Stomach (tissue), 8 donors: ENCODE measurements at regions not wholly inside any gene's neighbourhood (a gene's known extent, or its start where the extent isn't known, plus 50 kb on each side); places are given as distances from the start of the nearest gene placed in this dataset.
"Not testable (repeated sequence)": the region's sequence is repeated elsewhere in the genome, so short reads cannot be mapped to it uniquely, and the experiment has no call there.

Experiments
- DNase-seq, 2 donors: peaks; one replicate each; pipeline versions ENCODE4 v3.0.0 to v3.0.0-alpha.2; 2013 to 2019
- H3K27ac ChIP-seq, 5 donors: fragments of 200-600 bp in 4 of 5; sonication (generic) in 4 of 5; one replicate each; pipeline ENCODE4 v1.5.1; 2013 to 2019; ENCODE audit warnings: mild to moderate bottlenecking in 1 of 5, moderate library complexity in 1 of 5
- H3K27me3 ChIP-seq, 3 donors: fragments of 200-600 bp; sonication (generic); one replicate each; pipeline ENCODE4 v1.5.1; 2017 to 2019; ENCODE audit warnings: mixed run types in 1 of 3
- H3K36me3 ChIP-seq, 4 donors: fragments of 200-600 bp; sonication (generic); 1 replicate in 3 of 4; 2 replicates in 1 of 4; pipeline ENCODE4 v1.5.1; 2016 to 2019
- H3K4me1 ChIP-seq, 4 donors: fragments of 200-600 bp; sonication (generic); one replicate each; pipeline ENCODE4 v1.5.1; 2016 to 2019
- H3K4me3 ChIP-seq, 4 donors: fragments of 200-600 bp; sonication (generic) in 3 of 4; one replicate each; pipeline ENCODE4 v1.5.1; 2016 to 2019; ENCODE audit warnings: mild to moderate bottlenecking in 1 of 4
- H3K9me3 ChIP-seq, 4 donors: fragments of 200-600 bp; sonication (generic); one replicate each; pipeline ENCODE4 v1.5.1; 2016 to 2019
- EP300 ChIP-seq: sonication (generic); formaldehyde crosslinking; IDR thresholded peaks from one replicate; pipeline ENCODE4 v1.6.1; 2017; ENCODE audit warnings: antibody characterized with exemption
- POLR2A ChIP-seq, 4 donors: fragments of 450-650 bp; IDR thresholded peaks; one replicate each; pipeline ENCODE4 v1.6.1; 2016; ENCODE audit warnings: antibody characterized with exemption in 4 of 4, control low read depth in 2 of 4, mild to moderate bottlenecking in 1 of 4, moderate library complexity in 1 of 4
- POLR2AphosphoS5 ChIP-seq, 3 donors: sonication (generic); formaldehyde crosslinking; IDR thresholded peaks; one replicate each; pipeline ENCODE4 v1.6.1; 2016; ENCODE audit warnings: antibody characterized with exemption in 3 of 3
- WGBS, 5 donors: extraction: QIAGEN DNeasy Blood & Tissue Kit in 3 of 5; methylation state at CpG; one replicate each; pipeline versions ENCODE4 v1.1.5 to v1.1.7; 2013 to 2018; 5-methylcytosine and 5-hydroxymethylcytosine counted together
- intact Hi-C: fragments of 100-400 bp; cut with DNase I; formaldehyde crosslinking; loops from one replicate; pipeline ENCODE4 v1.15.1; 2023; ENCODE audit warnings: low total_unique reads
- TF ChIP-seq, protein P1 (sequence below), 7 experiments: fragments of 450-650 bp in 4 of 7; fragments of 200-600 bp in 3 of 7; sonication (generic) in 3 of 7; IDR thresholded peaks; one replicate each; pipeline ENCODE4 v1.5.1; 2016 to 2019; ENCODE audit warnings: antibody characterized with exemption in 7 of 7, control low read depth in 2 of 7, mild to moderate bottlenecking in 1 of 7
- donor health status: healthy with polysubstance abuse.
- donor health status: Bipolar disorder and iron deficiency.
- donor health status: healthy.

DNA sequence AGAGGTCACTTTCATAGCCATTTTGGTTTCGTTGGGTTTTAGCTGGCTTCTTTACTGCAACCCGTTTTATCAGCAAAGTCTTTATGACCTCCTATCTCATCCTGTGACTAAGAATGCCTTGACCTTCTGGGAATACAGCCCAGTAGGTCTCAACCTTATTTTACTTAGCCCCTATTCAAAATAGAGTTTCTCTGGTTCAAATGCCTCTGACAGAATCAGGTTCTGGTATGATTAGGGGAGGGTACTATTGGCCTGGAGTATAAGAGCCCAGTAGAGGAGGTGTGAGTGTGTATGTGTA, 95.4 kb upstream of the RAB40AL start:
- intact Hi-C loops, result no loop called here
- WGBS, 5 donors, result 27 to 77% (median 51%) methylated on average over 1 to 2 of the region's 2 CpGs
- Histone ChIP-seq H3K9me3 (no peaks in the 10 kb centered on the region), H3K4me3 (no peak overlapping the region), H3K27me3 (no peaks in the 10 kb centered on the region), H3K36me3 (peaks cover 0 to 14% (median 2%) of the 10 kb centered on the region in 4 donors), H3K4me1 (no peaks in the 10 kb centered on the region), H3K27ac (no peak overlapping the region)
- TF ChIP-seq EP300 (no peak), POLR2A (IDR thresholded peaks at IDR 0.05) (no peak), POLR2AphosphoS5 (IDR thresholded peaks at IDR 0.05) (no peak)
- TF ChIP-seq, protein P1, sequence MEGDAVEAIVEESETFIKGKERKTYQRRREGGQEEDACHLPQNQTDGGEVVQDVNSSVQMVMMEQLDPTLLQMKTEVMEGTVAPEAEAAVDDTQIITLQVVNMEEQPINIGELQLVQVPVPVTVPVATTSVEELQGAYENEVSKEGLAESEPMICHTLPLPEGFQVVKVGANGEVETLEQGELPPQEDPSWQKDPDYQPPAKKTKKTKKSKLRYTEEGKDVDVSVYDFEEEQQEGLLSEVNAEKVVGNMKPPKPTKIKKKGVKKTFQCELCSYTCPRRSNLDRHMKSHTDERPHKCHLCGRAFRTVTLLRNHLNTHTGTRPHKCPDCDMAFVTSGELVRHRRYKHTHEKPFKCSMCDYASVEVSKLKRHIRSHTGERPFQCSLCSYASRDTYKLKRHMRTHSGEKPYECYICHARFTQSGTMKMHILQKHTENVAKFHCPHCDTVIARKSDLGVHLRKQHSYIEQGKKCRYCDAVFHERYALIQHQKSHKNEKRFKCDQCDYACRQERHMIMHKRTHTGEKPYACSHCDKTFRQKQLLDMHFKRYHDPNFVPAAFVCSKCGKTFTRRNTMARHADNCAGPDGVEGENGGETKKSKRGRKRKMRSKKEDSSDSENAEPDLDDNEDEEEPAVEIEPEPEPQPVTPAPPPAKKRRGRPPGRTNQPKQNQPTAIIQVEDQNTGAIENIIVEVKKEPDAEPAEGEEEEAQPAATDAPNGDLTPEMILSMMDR (IDR thresholded peaks at IDR 0.05), result no peak
- DNase-seq, result no peak

DNA sequence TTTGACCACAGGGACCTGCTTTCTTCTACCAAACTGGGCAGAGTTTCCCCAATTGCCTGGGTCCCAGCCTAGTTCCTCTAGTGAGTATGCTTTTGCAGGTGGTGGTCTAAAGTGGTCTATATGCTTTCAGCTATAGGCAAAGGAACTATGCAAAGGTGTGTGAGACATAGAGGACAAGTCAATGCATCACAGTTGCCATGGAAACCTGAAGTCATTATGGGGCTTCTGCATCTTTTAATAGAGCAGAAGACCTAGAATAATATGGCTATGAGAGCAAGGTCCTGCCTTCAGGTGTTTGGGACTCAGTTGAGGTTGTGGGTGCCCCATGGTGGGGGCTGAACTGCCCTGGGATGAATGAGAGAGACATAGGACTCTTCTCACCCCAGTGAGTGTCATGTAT, 92.1 kb upstream of the RAB40AL start:
- Histone ChIP-seq H3K27me3 (no peaks in the 10 kb centered on the region), H3K27ac (no peak overlapping the region), H3K9me3 (no peaks in the 10 kb centered on the region), H3K4me1 (no peaks in the 10 kb centered on the region), H3K36me3 (peaks cover 0 to 11% (median 2%) of the 10 kb centered on the region in 4 donors), H3K4me3 (no peak overlapping the region)
- DNase-seq, result no peak
- intact Hi-C loops, result no loop called here
- TF ChIP-seq POLR2AphosphoS5 (IDR thresholded peaks at IDR 0.05) (no peak), EP300 (no peak), POLR2A (IDR thresholded peaks at IDR 0.05) (no peak)
- TF ChIP-seq, protein P1 (IDR thresholded peaks at IDR 0.05), result no peak

DNA sequence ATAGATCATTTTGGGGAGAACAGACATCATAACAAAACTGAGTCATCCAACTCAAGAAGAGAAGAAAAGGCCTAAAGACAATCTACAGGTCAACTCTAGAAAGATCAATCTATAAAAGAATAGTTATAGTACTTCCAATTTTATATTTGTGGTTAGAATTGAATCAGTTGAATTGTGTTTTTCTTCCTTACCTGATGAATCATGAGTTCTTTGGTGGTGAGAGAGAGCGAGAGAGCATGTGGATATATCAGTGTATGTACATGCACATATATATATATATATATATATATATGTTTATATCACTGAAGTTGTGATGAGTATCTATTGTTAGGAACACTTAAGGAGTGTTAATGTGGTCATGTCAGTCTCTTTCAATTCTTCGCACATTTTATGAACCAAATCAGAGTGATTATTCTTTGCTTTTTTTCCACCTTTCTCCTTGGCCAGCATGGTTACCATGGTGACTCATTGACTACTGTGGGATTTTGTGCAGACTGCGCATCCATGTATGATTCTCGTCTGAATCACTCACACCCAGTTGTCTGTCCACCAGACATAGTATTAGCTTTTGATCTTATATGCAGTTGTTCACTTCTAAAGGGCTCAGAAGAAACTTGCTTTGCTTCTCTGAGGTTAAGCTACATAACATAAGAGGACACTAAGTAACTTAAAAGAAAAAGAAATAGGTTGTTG, 90.4 kb upstream of the RAB40AL start:
- Histone ChIP-seq H3K27ac (no peak overlapping the region), H3K9me3 (no peaks in the 10 kb centered on the region), H3K36me3 (peaks cover 0 to 11% (median 2%) of the 10 kb centered on the region in 4 donors), H3K4me1 (no peaks in the 10 kb centered on the region), H3K4me3 (no peak overlapping the region), H3K27me3 (no peaks in the 10 kb centered on the region)
- intact Hi-C loops, result no loop called here
- 87 to 98% (median 93%) methylated on average over 4 of the region's 4 CpGs for WGBS, 5 donors
- TF ChIP-seq POLR2AphosphoS5 (IDR thresholded peaks at IDR 0.05) (no peak), POLR2A (IDR thresholded peaks at IDR 0.05) (no peak), EP300 (no peak)
- TF ChIP-seq, protein P1 (IDR thresholded peaks at IDR 0.05), result no peak
- DNase-seq, result no peak

DNA sequence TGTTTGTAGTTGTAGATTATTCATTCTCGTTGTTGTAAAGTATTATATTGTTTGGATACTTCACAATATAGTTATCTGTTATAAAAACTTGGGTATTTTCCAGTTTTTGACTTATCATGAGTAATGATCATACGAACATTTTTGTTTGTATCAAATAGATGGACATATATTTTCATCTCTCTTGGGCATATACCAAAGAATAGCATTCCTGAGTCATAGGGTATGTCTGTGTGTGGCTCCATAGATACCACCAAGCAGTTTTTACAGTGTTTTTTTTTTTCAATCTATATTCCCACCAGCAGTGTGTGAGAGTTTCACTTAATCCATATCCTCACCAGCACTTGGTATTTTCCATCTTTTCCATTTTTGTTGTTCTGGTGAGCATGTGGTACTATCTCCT, 89.7 kb upstream of the RAB40AL start:
- H3K4me3 ChIP-seq, result no peak overlapping the region
- H3K4me1 ChIP-seq, result no peaks in the 10 kb centered on the region
- no peaks in the 10 kb centered on the region for H3K27me3 ChIP-seq
- no peak for DNase-seq
- H3K36me3 ChIP-seq, result peaks cover 0 to 11% (median 2%) of the 10 kb centered on the region in 4 donors
- H3K27ac ChIP-seq, result no peak overlapping the region
- no peaks in the 10 kb centered on the region for H3K9me3 ChIP-seq
- no peak for TF ChIP-seq POLR2A (IDR thresholded peaks at IDR 0.05)
- 41 to 78% (median 71%) methylated on average over 2 of the region's 2 CpGs for WGBS, 5 donors
- intact Hi-C loops, result no loop called here

DNA sequence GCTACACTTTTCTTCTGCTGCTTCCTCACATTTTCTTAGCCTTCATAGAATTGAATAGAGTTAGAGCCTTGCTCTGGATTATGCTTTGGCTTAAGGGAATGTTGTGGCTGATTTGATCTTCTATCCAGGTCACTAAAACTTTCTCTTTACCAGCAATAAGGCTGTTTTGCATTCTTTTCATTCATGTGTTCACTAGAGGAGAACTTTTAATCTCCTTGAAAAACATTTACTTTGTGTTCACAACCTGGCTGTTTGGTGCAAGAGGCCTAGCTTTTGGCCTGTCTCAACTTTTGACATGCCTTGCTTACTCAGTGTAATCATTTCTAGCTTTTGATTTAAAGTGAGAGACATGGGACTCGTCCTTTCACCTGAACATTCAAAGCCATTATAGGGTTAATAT, 87.7 kb upstream of the RAB40AL start:
- 39 to 70% (median 63%) methylated on average over 1 of the region's 1 CpG for WGBS, 5 donors
- intact Hi-C loops, result no loop called here

DNA sequence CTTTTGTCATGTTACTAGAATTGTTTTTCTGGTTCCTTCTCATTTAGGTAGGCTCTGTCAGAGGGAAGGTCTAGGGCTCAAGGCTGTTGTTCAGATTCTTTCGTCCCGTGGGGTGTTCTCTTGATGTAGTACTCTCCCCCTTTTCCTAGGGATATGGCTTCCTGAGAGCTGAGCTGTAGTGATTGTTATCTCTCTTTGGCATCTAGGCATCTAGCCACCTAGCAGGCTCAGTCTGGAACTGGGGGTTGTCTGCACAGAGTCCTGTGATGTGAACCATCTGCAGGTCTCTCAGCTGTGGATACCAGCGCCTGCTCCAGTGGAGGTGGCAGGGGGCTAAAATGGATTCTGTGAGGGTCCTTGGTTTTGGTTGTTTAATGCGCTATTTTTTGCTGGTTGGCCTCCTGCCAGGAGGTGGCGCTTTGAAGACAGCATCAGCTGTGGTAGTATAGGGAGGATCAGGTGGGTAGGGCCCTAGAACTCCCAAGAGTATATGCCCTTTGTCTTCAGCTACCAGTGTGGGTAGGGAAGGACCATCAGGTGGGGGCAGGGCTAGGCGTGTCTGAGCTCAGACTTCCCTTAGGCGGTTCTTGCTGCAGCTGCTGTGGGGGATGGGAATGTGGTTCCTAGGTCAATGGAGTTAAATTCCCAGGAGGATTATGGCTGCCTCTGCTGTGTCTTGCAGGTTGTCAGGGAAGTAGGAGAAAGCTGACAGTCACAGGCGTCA, 78.1 kb upstream of the RAB40AL start:
- 61 to 100% (median 94%) methylated on average over 7 to 8 of the region's 8 CpGs for WGBS, 5 donors

More for the DNA sequence above, 87.7 kb upstream of the RAB40AL start:
- Histone ChIP-seq H3K27ac (no peak overlapping the region), H3K36me3 (peaks cover 0 to 11% (median 2%) of the 10 kb centered on the region in 4 donors), H3K9me3 (no peaks in the 10 kb centered on the region), H3K4me1 (no peaks in the 10 kb centered on the region), H3K4me3 (no peak overlapping the region), H3K27me3 (no peaks in the 10 kb centered on the region)
- no peak for TF ChIP-seq EP300
- TF ChIP-seq POLR2A (IDR thresholded peaks at IDR 0.05), result no peak
- TF ChIP-seq, protein P1 (IDR thresholded peaks at IDR 0.05), result no peak
- no peak for TF ChIP-seq POLR2AphosphoS5 (IDR thresholded peaks at IDR 0.05)
- DNase-seq, result no peak

More for the DNA sequence above, 78.1 kb upstream of the RAB40AL start:
- H3K4me1 ChIP-seq, H3K27ac ChIP-seq, H3K4me3 ChIP-seq, H3K27me3 ChIP-seq, H3K36me3 ChIP-seq, DNase-seq, H3K9me3 ChIP-seq, intact Hi-C loops: not testable (repeated sequence)
